ENCODE measurements at regions not wholly inside any gene's neighbourhood (a gene's known extent, or its start where the extent isn't known, plus 50 kb on each side); places are given as distances from the start of the nearest gene placed in this dataset.
A peak's percentile ranks its signal among the peaks of the same experiment; 100 is the strongest.

- no peak for DNase-seq (ENCODE audit: low read depth)
These were observed 202.3 kb upstream of the LMNTD1 start for GRCh38 chr12:25755136-25755970.

DNA sequence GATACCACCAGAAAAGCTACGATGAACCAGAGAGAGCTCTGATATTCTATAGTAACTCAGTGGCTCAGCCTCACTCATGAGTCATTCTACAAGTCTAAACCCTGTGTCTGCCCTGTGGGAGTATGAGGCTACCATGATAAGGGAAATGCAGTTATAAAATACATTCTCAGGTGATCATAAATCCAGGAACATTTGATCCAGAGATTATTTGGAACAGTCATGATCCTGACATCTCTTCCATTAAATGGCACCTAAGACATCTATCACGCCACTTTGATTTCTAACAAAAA, 202.6 kb upstream of the RASSF8 start:
- DNase-seq (ENCODE audit: low read depth) = no peak

GRCh38 chr12:25757037-25757665, 201.3 kb upstream of the RASSF8 start:
- DNase-seq (ENCODE audit: low read depth) = no peak

DNA sequence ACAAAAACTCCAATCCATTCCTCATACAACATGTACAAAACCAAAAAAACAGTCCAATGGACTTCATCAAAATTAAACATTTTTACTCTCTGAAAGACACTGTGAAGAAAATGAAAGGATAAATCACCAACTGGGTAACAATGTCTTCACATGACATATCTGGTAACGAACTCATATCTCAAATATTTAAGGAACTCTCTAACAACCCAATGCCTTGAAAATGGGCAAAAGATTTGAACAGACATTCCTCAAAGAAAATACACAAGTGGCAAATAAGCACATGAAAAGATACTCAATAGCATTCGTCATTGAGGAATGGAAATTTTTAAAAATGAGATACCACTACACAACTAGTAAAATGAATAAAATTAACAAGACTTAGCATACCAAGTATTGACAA, 198.7 kb upstream of the RASSF8 start:
- no peak for DNase-seq (ENCODE audit: low read depth)

- no peak for DNase-seq (ENCODE audit: low read depth)
These were observed 197.1 kb upstream of the RASSF8 start for GRCh38 chr12:25761356-25761755.

DNA sequence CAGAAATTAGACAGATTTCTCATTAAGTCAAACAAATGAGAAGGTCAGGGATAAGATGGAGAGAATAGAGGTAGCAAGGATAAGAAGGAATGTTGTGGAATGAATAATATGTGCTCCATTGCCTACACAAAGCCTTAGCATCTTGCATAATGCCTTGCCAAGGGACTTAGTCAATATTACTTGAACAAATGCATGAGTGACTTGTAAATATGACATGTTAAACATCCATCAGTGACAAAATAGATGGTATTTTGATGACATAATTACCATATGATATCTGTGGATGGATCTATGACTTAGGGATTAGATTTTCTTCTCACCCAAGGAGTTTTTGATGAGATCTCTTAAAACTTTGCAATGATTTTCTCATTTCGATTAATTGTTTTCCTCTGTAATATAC, 194.1 kb upstream of the RASSF8 start:
- DNase-seq (ENCODE audit: low read depth) = no peak

DNA sequence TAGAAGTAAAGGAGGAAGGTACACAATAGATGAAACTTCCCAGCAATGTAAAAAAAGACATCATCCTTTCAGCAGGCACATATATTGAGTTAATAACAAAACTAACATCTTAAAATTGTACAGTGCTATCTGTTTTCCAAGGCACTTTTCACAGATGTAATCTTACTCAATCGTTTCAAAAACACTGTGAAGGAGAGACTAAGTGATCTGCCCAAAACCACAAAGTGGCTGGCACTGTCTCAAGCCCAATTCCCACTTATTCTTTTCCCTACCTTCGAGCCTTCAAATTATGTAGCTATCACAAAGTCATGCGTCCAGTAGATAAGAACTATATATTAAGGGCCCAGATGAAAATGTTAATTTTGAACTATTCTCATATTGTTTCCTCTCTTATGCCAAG, 193.6 kb upstream of the RASSF8 start:
- DNase-seq (ENCODE audit: low read depth) = no peak

GRCh38 chr12:25767606-25768005, 190.9 kb upstream of the RASSF8 start:
- DNase-seq (ENCODE audit: low read depth) = peak; percentile 32

DNA sequence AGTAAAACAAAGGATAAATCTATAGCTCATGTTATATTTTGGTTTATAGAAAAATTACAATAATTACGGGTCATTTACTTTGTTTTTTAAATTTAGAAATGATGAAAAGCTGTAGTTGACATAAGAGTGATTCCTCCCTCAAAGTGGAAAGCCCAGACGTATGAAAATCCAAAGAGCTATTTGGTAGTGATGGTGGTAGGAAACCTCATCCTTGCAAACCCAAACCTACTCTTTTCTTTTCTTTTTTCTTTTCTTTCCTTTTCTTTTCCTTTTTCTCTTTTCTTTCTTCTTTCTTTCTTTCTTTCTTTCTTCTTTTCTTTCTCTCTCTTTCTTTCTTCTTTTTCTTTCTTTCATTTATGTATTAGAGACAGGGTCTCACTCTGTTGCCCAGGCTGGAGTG, 190.3 kb upstream of the RASSF8 start:
- no peak for DNase-seq (ENCODE audit: low read depth)

GRCh38 chr12:25769082-25769945, 189.2 kb upstream of the RASSF8 start:
- peak; percentile 79 for DNase-seq (ENCODE audit: low read depth)

- peak; percentile 80 for DNase-seq (ENCODE audit: low read depth)
These were observed 187.4 kb upstream of the RASSF8 start for GRCh38 chr12:25771041-25771440.

DNA sequence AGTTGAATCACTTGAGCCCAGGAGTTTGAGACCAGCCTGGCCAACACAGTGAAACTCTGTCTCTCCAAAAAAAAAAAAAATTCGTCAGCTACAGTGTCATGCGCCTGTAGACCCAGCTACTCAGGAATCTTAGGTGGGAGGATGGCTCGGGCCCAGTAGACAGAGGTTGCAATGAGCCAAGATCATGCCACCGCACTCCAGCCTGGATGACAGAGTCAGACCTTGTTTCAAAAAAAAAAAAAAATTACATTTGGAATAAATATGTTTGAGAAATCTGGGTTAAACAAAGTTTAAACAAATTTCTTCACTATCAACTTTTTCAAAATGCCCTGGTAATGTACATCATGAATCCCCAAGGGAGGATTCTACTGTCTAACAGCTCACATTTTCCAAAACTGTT, 187.0 kb upstream of the RASSF8 start:
- DNase-seq (ENCODE audit: low read depth) = no peak

GRCh38 chr12:25775968-25776367, 182.5 kb upstream of the RASSF8 start:
- DNase-seq (ENCODE audit: low read depth) = no peak

- DNase-seq (ENCODE audit: low read depth) = no peak
These were observed 177.7 kb upstream of the RASSF8 start for GRCh38 chr12:25780771-25781170.

- no peak for DNase-seq (ENCODE audit: low read depth)
These were observed 177.2 kb upstream of the RASSF8 start for GRCh38 chr12:25781232-25781631.

DNA sequence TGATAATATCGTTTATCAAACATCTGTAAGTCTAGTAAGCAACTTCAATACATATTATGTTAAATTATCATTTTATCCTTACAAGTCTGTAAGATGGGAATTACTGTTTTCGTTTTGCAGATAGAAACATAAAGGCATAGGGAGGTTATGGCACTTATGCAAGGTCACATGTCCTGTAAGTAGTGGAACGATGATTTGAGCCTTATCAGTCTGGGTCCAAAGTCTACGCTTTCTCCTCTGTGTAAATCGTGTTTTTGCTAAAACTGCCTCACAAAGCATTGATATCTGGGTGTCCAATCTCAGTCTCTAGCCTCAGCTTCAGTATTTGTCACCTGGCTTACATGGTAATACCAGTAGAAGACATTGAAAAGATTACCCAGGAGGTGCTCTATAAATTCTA, 174.9 kb upstream of the RASSF8 start:
- no peak for DNase-seq (ENCODE audit: low read depth)

GRCh38 chr12:25784669-25785068, 173.8 kb upstream of the RASSF8 start:
- no peak for DNase-seq (ENCODE audit: low read depth)

- no peak for DNase-seq (ENCODE audit: low read depth)
These were observed 173.3 kb upstream of the RASSF8 start for GRCh38 chr12:25785134-25785533.

- no peak for DNase-seq (ENCODE audit: low read depth)
These were observed 170.8 kb upstream of the RASSF8 start for GRCh38 chr12:25787701-25788100.

- DNase-seq (ENCODE audit: low read depth) = no peak
These were observed 169.6 kb upstream of the RASSF8 start for GRCh38 chr12:25788707-25789442.

- peak; percentile 81 for DNase-seq (ENCODE audit: low read depth)
These were observed 168.9 kb upstream of the RASSF8 start for GRCh38 chr12:25789541-25789944.

DNA sequence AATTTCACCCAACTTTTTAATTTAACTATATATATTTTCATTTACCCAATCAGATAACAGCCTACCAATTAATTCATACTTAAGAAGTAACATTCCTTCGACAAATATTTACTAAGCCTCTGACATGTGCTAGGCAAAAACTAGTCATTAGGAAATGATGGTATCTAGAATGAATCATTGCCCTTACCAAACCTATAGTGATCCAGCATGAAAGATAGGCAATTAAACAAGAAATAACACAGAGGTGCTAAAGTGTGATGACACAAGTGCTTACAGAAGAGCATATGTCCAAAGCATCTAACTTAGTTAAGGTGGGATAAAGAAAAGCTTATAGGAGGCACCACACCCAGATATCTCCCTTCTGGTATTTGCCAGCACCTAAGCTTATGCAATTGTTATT, 166.5 kb upstream of the RASSF8 start:
- no peak for DNase-seq (ENCODE audit: low read depth)
